ENCODE measurements at regions not wholly inside any gene's neighbourhood (a gene's known extent, or its start where the extent isn't known, plus 50 kb on each side); places are given as distances from the start of the nearest gene placed in this dataset.
"Not testable (repeated sequence)": the region's sequence is repeated elsewhere in the genome, so short reads cannot be mapped to it uniquely, and the experiment has no call there.

DNA sequence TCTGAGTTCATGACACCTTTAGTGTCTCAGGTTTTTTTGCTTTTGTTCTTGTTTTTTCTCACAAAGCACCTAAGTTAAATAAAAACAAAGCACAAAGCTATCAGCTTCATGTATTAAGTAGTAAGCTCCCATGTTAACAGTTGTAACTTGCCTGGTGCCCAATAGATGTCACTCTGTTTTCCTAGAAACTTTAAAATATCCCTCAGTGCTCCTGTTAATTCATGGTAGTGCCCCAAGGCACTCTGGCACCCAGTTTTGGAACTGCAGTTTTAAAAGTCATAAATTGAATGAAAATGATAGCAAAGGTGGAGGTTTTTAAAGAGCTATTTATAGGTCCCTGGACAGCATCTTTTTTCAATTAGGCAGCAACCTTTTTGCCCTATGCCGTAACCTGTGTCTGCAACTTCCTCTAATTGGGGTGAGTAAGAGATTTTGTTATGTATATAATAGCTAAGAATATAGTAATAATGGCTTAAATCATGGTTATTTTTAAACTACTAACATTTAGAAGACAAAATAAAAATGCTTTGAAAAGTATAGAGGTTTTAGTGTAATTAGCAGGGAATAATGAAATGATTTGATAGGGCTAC is 555.0 kb upstream of the TMEFF2 start:
- H3K4me1 ChIP-seq (ENCODE audit: control insufficient read depth, insufficient read depth, low read length): no peaks in the 10 kb centered on the region
- H3K36me3 ChIP-seq (ENCODE audit: control insufficient read depth, insufficient read depth, low read length, severe bottlenecking): no peaks in the 10 kb centered on the region
- peaks cover under 1% of the 10 kb centered on the region for H3K9me3 ChIP-seq (ENCODE audit: control insufficient read depth, low read length)
- DNase-seq (ENCODE audit: low read depth): peak; percentile 37
- no peak overlapping the region for H3K9ac ChIP-seq (ENCODE audit: low read length)
- no peaks in the 10 kb centered on the region for H3K27me3 ChIP-seq (replicated peaks; ENCODE audit: control insufficient read depth, insufficient read depth, low read length)
- no peak overlapping the region for H3K4me3 ChIP-seq (ENCODE audit: low read length)

DNA sequence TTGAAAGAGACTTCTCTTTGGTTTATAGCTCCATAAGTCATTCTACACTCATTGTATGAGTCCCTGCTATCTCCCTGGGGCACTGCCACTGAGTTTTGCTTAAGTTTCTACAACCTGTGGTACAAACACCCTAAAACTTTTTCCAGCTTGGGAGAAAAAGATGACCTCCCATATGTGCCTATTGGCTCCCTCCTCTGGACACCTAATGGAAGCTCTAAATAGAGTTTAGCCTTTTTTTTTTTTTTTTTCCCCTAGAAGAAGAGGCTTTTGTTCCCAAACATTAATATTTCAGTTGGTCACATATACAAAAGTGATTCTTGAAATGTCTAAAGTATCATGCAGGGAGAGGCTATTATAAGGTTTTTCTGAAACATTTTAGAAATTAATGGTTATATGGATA is 547.2 kb upstream of the TMEFF2 start:
- H3K27me3 ChIP-seq (replicated peaks; ENCODE audit: control insufficient read depth, insufficient read depth, low read length): no peaks in the 10 kb centered on the region
- no peaks in the 10 kb centered on the region for H3K36me3 ChIP-seq (ENCODE audit: control insufficient read depth, insufficient read depth, low read length, severe bottlenecking)
- H3K9ac ChIP-seq (ENCODE audit: low read length): no peak overlapping the region
- DNase-seq (ENCODE audit: low read depth): peak; percentile 35
- H3K4me3 ChIP-seq (ENCODE audit: low read length): no peak overlapping the region
- H3K4me1 ChIP-seq (ENCODE audit: control insufficient read depth, insufficient read depth, low read length): no peaks in the 10 kb centered on the region
- no peaks in the 10 kb centered on the region for H3K9me3 ChIP-seq (ENCODE audit: control insufficient read depth, low read length)

DNA sequence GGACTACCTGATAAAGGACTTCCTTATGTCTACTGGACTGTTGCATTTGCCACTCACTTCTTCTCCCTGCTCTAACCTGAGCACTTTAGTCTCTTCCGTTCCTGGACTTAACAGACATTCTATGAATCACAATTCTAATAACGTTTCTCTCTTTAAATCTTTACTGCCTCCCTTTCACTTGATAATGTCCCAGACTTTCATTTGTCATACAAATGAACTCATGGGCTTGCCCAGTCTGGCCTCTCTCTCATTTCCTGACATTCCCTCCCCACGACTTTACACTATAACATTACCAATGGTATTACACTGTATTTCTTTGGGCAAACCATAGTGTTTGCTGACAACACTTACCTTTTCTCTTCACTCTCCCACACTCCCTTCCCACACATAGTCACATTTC is 540.7 kb upstream of the TMEFF2 start:
- H3K9me3 ChIP-seq (ENCODE audit: control insufficient read depth, low read length): no peaks in the 10 kb centered on the region
- H3K27me3 ChIP-seq (replicated peaks; ENCODE audit: control insufficient read depth, insufficient read depth, low read length): no peaks in the 10 kb centered on the region
- H3K36me3 ChIP-seq (ENCODE audit: control insufficient read depth, insufficient read depth, low read length, severe bottlenecking): no peaks in the 10 kb centered on the region
- no peaks in the 10 kb centered on the region for H3K4me1 ChIP-seq (ENCODE audit: control insufficient read depth, insufficient read depth, low read length)
- no peak for DNase-seq (ENCODE audit: low read depth)
- no peak overlapping the region for H3K4me3 ChIP-seq (ENCODE audit: low read length)
- H3K9ac ChIP-seq (ENCODE audit: low read length): no peak overlapping the region

DNA sequence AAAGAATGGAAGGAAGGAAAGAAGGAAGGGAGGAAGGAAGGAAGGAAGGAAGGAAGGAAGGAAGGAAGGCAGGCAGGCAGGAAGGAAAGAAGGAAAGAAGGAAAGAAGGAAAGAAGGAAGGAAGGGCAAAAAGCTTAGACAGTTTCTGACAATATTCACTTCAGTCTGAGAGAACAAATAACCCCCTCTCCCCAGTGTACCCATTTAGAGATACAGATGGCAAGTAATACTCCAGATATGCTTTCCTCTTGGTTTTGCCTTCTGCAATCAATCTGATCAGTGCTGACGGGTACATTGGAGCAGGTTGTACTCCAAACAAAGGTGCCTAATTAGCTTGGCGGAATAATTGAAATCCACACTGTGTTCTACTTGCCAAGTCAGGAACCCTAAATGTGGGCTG is 534.6 kb upstream of the TMEFF2 start:
- Histone ChIP-seq H3K9me3 (ENCODE audit: control insufficient read depth, low read length) (no peaks in the 10 kb centered on the region), H3K27me3 (replicated peaks; ENCODE audit: control insufficient read depth, insufficient read depth, low read length) (no peaks in the 10 kb centered on the region), H3K4me1 (ENCODE audit: control insufficient read depth, insufficient read depth, low read length) (no peaks in the 10 kb centered on the region), H3K9ac (ENCODE audit: low read length) (no peak overlapping the region), H3K4me3 (ENCODE audit: low read length) (no peak overlapping the region), H3K36me3 (ENCODE audit: control insufficient read depth, insufficient read depth, low read length, severe bottlenecking) (no peaks in the 10 kb centered on the region)
- no peak for DNase-seq (ENCODE audit: low read depth)

DNA sequence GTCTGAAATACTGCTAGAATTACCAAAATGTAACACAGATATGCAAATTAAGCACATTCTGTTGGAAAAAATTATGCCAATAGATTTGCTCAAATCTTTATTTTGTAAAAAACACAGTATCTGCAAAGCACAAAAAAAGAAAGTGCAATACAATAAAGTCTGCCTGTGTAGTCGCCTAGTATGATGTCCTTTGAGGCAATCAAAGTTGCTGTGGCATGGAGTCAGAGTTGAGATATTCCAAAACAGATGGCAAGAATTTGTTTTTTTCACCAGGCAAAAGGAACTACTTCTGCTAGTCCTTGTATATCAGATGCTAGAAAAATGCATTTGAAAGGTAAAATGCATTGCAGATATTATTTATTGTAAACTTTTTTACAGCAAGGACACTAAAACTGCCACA is 531.3 kb upstream of the TMEFF2 start:
- Histone ChIP-seq H3K9me3 (ENCODE audit: control insufficient read depth, low read length) (no peaks in the 10 kb centered on the region), H3K36me3 (ENCODE audit: control insufficient read depth, insufficient read depth, low read length, severe bottlenecking) (no peaks in the 10 kb centered on the region), H3K4me3 (ENCODE audit: low read length) (no peak overlapping the region), H3K9ac (ENCODE audit: low read length) (no peak overlapping the region), H3K27me3 (replicated peaks; ENCODE audit: control insufficient read depth, insufficient read depth, low read length) (no peaks in the 10 kb centered on the region), H3K4me1 (ENCODE audit: control insufficient read depth, insufficient read depth, low read length) (no peaks in the 10 kb centered on the region)
- no peak for DNase-seq (ENCODE audit: low read depth)

DNA sequence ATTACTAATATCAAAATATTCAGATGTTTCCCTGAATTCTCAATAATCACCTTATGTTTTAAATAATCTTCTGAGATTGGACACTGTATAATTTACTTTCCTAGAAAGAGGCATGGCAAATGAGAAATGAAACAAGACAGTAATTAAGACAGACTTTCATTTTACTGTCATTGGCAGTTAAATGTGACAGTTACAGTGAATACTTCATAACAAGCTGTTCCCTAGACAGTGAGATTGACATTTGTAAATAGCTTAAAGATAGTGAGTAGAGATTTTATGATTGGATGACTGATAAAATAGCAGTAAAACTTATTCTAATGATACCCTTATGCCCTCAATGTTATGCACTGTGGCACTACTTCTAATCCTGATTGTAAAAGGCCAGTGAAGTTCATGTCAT is 524.9 kb upstream of the TMEFF2 start:
- no peak for DNase-seq (ENCODE audit: low read depth)
- no peak overlapping the region for H3K4me3 ChIP-seq (ENCODE audit: low read length)
- H3K36me3 ChIP-seq (ENCODE audit: control insufficient read depth, insufficient read depth, low read length, severe bottlenecking): no peaks in the 10 kb centered on the region
- no peaks in the 10 kb centered on the region for H3K9me3 ChIP-seq (ENCODE audit: control insufficient read depth, low read length)
- H3K4me1 ChIP-seq (ENCODE audit: control insufficient read depth, insufficient read depth, low read length): no peaks in the 10 kb centered on the region
- H3K27me3 ChIP-seq (replicated peaks; ENCODE audit: control insufficient read depth, insufficient read depth, low read length): no peaks in the 10 kb centered on the region
- H3K9ac ChIP-seq (ENCODE audit: low read length): no peak overlapping the region

DNA sequence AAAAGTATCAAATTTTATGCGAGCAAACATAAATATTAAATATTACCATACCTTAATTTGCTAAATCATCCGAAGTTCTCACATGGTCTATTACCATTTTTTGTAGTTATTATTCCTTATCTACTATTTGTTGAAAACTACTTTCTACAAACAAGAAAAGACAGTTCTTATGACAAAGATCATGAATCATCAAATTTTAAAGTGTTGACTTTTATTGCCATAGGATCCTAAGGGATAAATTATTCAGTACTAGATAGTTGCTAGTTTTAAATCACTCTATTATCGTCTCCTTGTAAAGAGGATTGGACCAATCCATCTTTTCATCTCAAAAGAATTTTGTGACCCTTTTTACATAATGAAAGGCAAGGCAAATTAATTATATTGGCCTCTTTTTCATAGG is 523.6 kb upstream of the TMEFF2 start:
- no peaks in the 10 kb centered on the region for H3K36me3 ChIP-seq (ENCODE audit: control insufficient read depth, insufficient read depth, low read length, severe bottlenecking)
- no peaks in the 10 kb centered on the region for H3K27me3 ChIP-seq (replicated peaks; ENCODE audit: control insufficient read depth, insufficient read depth, low read length)
- no peak overlapping the region for H3K4me3 ChIP-seq (ENCODE audit: low read length)
- H3K9me3 ChIP-seq (ENCODE audit: control insufficient read depth, low read length): no peaks in the 10 kb centered on the region
- DNase-seq (ENCODE audit: low read depth): no peak
- H3K4me1 ChIP-seq (ENCODE audit: control insufficient read depth, insufficient read depth, low read length): no peaks in the 10 kb centered on the region
- H3K9ac ChIP-seq (ENCODE audit: low read length): no peak overlapping the region

DNA sequence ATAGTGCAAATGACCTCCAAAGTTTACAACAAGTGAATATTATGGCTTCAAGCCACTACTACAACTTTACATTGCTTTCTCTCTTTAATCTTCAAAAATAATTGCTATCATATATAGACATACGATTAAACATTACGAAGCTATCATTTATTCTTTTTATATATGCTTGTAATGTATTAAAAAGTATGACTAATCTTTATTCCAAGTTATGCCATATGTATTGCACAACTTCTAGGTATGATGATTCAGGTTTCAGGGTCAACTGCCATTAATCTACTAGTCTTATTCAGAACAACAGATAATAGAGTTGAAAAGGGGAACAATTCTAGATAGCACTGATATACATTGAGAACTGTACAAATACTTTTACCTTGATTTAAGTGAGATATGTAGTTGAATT is 506.2 kb upstream of the TMEFF2 start:
- H3K4me1 ChIP-seq (ENCODE audit: control insufficient read depth, insufficient read depth, low read length): no peaks in the 10 kb centered on the region
- H3K36me3 ChIP-seq (ENCODE audit: control insufficient read depth, insufficient read depth, low read length, severe bottlenecking): no peaks in the 10 kb centered on the region
- H3K4me3 ChIP-seq (ENCODE audit: low read length): no peak overlapping the region
- no peaks in the 10 kb centered on the region for H3K27me3 ChIP-seq (replicated peaks; ENCODE audit: control insufficient read depth, insufficient read depth, low read length)
- no peaks in the 10 kb centered on the region for H3K9me3 ChIP-seq (ENCODE audit: control insufficient read depth, low read length)
- no peak for DNase-seq (ENCODE audit: low read depth)
- no peak overlapping the region for H3K9ac ChIP-seq (ENCODE audit: low read length)

DNA sequence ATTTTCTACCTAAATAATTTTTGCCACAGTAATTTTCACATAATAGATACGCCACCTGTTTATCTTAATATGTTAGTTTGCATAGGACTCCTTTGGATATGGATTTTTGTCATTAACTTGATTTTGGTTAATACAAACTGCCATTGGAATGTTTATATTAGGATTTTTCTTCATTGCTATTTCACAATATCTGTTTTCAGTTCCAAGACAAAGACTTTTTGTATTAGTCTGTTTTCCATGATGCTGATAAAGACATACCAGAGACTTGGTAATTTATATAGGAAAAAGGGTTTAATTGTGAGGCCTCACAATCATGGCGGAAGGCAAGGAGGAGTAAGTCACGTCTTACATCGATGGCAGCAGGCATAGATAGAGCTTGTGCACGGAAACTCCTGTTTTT is 503.1 kb upstream of the TMEFF2 start:
- Histone ChIP-seq H3K4me1 (ENCODE audit: control insufficient read depth, insufficient read depth, low read length) (no peaks in the 10 kb centered on the region), H3K9ac (ENCODE audit: low read length) (no peak overlapping the region), H3K36me3 (ENCODE audit: control insufficient read depth, insufficient read depth, low read length, severe bottlenecking) (no peaks in the 10 kb centered on the region), H3K27me3 (replicated peaks; ENCODE audit: control insufficient read depth, insufficient read depth, low read length) (no peaks in the 10 kb centered on the region), H3K9me3 (ENCODE audit: control insufficient read depth, low read length) (no peaks in the 10 kb centered on the region), H3K4me3 (ENCODE audit: low read length) (no peak overlapping the region)
- peak; percentile 61 for DNase-seq (ENCODE audit: low read depth)

DNA sequence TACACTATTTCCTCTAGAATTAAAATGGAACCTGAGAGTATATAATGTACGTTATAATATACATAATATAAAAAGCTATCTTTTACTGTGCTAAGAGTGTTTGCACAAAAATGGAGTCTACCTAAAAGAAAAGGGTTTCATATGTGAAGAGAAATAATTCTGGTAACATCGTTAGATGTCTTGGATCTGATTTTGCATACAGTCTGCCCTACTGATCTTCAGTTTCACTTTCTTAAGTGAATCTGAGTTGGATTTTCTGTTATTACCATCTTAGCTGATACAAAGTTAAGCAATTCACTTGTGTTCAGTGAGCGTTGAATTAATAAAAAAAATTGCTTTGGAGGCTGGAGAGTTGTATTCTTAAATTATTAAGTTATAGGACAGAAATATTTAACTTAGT is 502.1 kb upstream of the TMEFF2 start:
- H3K4me3 ChIP-seq (ENCODE audit: low read length): no peak overlapping the region
- H3K36me3 ChIP-seq (ENCODE audit: control insufficient read depth, insufficient read depth, low read length, severe bottlenecking): no peaks in the 10 kb centered on the region
- no peaks in the 10 kb centered on the region for H3K27me3 ChIP-seq (replicated peaks; ENCODE audit: control insufficient read depth, insufficient read depth, low read length)
- no peak overlapping the region for H3K9ac ChIP-seq (ENCODE audit: low read length)
- DNase-seq (ENCODE audit: low read depth): peak; percentile 44
- H3K4me1 ChIP-seq (ENCODE audit: control insufficient read depth, insufficient read depth, low read length): no peaks in the 10 kb centered on the region
- H3K9me3 ChIP-seq (ENCODE audit: control insufficient read depth, low read length): no peaks in the 10 kb centered on the region

DNA sequence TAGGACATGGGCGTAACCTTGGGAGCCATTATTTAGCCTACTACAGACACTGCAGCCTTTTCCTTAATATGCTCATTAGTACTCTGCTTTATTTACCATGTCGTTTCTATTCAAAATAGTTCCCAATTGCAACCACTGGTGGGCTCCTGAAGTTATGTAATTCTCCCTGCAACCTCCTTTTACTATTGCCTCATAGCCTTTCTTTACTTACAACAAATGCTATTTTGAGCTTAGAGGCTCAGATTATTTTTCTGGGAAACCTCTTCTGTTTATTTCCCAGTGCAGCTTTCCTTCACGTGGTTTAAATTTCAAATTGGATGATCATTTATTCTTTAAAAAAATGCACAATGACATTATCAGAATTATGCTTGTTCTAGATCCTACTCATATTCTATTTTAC is 492.3 kb upstream of the TMEFF2 start:
- Histone ChIP-seq H3K36me3 (ENCODE audit: control insufficient read depth, insufficient read depth, low read length, severe bottlenecking) (no peaks in the 10 kb centered on the region), H3K4me3 (ENCODE audit: low read length) (no peak overlapping the region), H3K4me1 (ENCODE audit: control insufficient read depth, insufficient read depth, low read length) (no peaks in the 10 kb centered on the region), H3K9ac (ENCODE audit: low read length) (no peak overlapping the region), H3K9me3 (ENCODE audit: control insufficient read depth, low read length) (no peaks in the 10 kb centered on the region), H3K27me3 (replicated peaks; ENCODE audit: control insufficient read depth, insufficient read depth, low read length) (no peaks in the 10 kb centered on the region)
- peak; percentile 55 for DNase-seq (ENCODE audit: low read depth)

DNA sequence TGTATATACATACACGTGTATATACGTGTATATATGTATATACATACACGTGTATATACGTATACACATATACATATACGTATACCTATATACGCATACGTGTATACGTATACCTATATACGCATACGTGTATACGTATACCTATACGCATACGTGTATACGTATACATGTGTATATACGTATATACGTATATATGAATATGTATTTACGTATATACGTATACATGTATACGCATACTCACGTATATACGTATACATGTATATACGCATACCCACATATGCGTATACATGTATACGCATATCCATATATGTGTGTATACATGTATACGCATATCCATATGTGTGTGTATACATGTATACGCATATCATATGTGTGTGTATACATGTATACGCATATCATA is 487.8 kb upstream of the TMEFF2 start:
- not testable (repeated sequence) for H3K4me1 ChIP-seq (ENCODE audit: control insufficient read depth, insufficient read depth, low read length); H3K36me3 ChIP-seq (ENCODE audit: control insufficient read depth, insufficient read depth, low read length, severe bottlenecking)

More for the DNA sequence above, 487.8 kb upstream of the TMEFF2 start:
- not testable (repeated sequence) for H3K27me3 ChIP-seq (replicated peaks; ENCODE audit: control insufficient read depth, insufficient read depth, low read length); H3K9me3 ChIP-seq (ENCODE audit: control insufficient read depth, low read length); DNase-seq (ENCODE audit: low read depth); H3K4me3 ChIP-seq (ENCODE audit: low read length); H3K9ac ChIP-seq (ENCODE audit: low read length)
